HG02943 (cell line): ENCODE measurements at regions not wholly inside any gene's neighbourhood (a gene's known extent, or its start where the extent isn't known, plus 50 kb on each side); places are given as distances from the start of the nearest gene placed in this dataset.

Experiments used
- ATAC-seq: cut with Tn5 transposase; IDR thresholded peaks from one replicate; pipeline ENCODE4 v1.9.1; 2021; ENCODE audit warnings: mild to moderate bottlenecking, low read depth, moderate library complexity; ENCODE audit not compliant: unreplicated experiment

GRCh38 chr2:223542501-223542900, 59.7 kb downstream of the SCG2 start:
- no peak for ATAC-seq

GRCh38 chr2:223545406-223545805, 56.8 kb downstream of the SCG2 start:
- ATAC-seq: no peak

- ATAC-seq: no peak
Measured at GRCh38 chr2:223545830-223546229, 56.3 kb downstream of the SCG2 start.
